ENCODE measurements at regions not wholly inside any gene's neighbourhood (a gene's known extent, or its start where the extent isn't known, plus 50 kb on each side); places are given as distances from the start of the nearest gene placed in this dataset.

GRCh38 chr1:106276871-106277270, 779.6 kb upstream of the PRMT6 start:
- no peak overlapping the region for H2AFZ ChIP-seq (ENCODE audit: control insufficient read depth, low read depth, low read length)
- no peaks in the 10 kb centered on the region for H3K27me3 ChIP-seq (replicated peaks in 1 of 2; ENCODE audit: control insufficient read depth in 2 of 2, insufficient read depth in 2 of 2, low read length in 1 of 2)
- POLR2A ChIA-PET = no interaction called here
- SMC1A ChIA-PET (ENCODE audit: uncharacterized antibody, unreplicated experiment) = no interaction called here
- no peak for DNase-seq (ENCODE audit: low read depth, low spot score)
- H3K79me2 ChIP-seq (ENCODE audit: control insufficient read depth, insufficient read depth, low read length) = no peaks in the 10 kb centered on the region
- no peak overlapping the region for H3K27ac ChIP-seq (ENCODE audit: control insufficient read depth, insufficient read depth)
- H3K4me1 ChIP-seq (ENCODE audit: control insufficient read depth, insufficient read depth, low read length) = no peaks in the 10 kb centered on the region
- no peak overlapping the region for H3K9ac ChIP-seq (ENCODE audit: control insufficient read depth, insufficient read depth, low read length)
- H3K4me2 ChIP-seq (ENCODE audit: control insufficient read depth, insufficient read depth) = no peak overlapping the region
- FAIRE-seq = no peak
- intact Hi-C loops (cut with micrococcal nuclease; ENCODE audit: unreplicated experiment) (no loop called here), in situ Hi-C loops (cut with MboI) (no loop called here)
- no peak for ATAC-seq
- H3K4me3 ChIP-seq = no peak overlapping the region
- TF ChIP-seq SREBF2 (IDR thresholded peaks at IDR 0.05; ENCODE audit: low read length) (no peak), PAX5 (IDR thresholded peaks at IDR 0.05; ENCODE audit: borderline replicate concordance, low read depth, low read length) (no peak), JUNB (IDR thresholded peaks at IDR 0.05) (no peak), MEF2A (IDR thresholded peaks at IDR 0.05; ENCODE audit: insufficient read depth, low read depth, low read length) (no peak), CBX5 (IDR thresholded peaks at IDR 0.05; ENCODE audit: low read depth) (no peak), E2F8 (IDR thresholded peaks at IDR 0.05; ENCODE audit: low read depth, partially characterized antibody) (no peak), KLF5 (IDR thresholded peaks at IDR 0.05; ENCODE audit: partially characterized antibody) (no peak), NFXL1 (IDR thresholded peaks at IDR 0.05; ENCODE audit: borderline replicate concordance) (no peak), ATF3 (IDR thresholded peaks at IDR 0.05; ENCODE audit: borderline replicate concordance, extremely low read depth, low read depth, low read length) (no peak), IKZF1 (conservative IDR thresholded peaks at IDR 0.05) (no peak), PBX3 (IDR thresholded peaks at IDR 0.05; ENCODE audit: insufficient replicate concordance, low read depth, low read length) (no peak)
- H3K9me3 ChIP-seq (replicated peaks; ENCODE audit: control insufficient read depth, insufficient read depth, low read length) = no peaks in the 10 kb centered on the region
- WGBS (ENCODE audit: insufficient coverage, insufficient replicate concordance, low lambda C conversion rate, missing lambda C conversion rate) = 0% methylated on average over 1 of the region's 1 CpG
- no TSS peak for BruUV-seq (replicated peaks)
- no peaks in the 10 kb centered on the region for H4K20me1 ChIP-seq (ENCODE audit: control insufficient read depth, insufficient read depth)
- RAD21 ChIA-PET (ENCODE audit: unreplicated experiment) = no interaction called here
- no peaks in the 10 kb centered on the region for H3K36me3 ChIP-seq (ENCODE audit: control insufficient read depth in 2 of 2, insufficient read depth in 2 of 2, low read length in 1 of 2)
- CTCF ChIA-PET = no interaction called here

Measured in GM12878 (cell line).